ENCODE measurements at regions not wholly inside any gene's neighbourhood (a gene's known extent, or its start where the extent isn't known, plus 50 kb on each side); places are given as distances from the start of the nearest gene placed in this dataset.

- DNase-seq = no peak
These were observed 390.4 kb downstream of the TLE4 start for GRCh38 chr9:79962150-79962549.

- DNase-seq = no peak
These were observed 383.5 kb downstream of the TLE4 start for GRCh38 chr9:79955300-79955699.

- no peak for DNase-seq
These were observed 382.1 kb downstream of the TLE4 start for GRCh38 chr9:79953908-79954307.

- no peak for DNase-seq
These were observed 380.6 kb downstream of the TLE4 start for GRCh38 chr9:79952401-79952800.

GRCh38 chr9:79946712-79947111 lies 374.9 kb downstream of the TLE4 start:
- DNase-seq = no peak

- DNase-seq = no peak
These were observed 373.7 kb downstream of the TLE4 start for GRCh38 chr9:79945495-79945894.

GRCh38 chr9:79945016-79945415 lies 373.3 kb downstream of the TLE4 start:
- DNase-seq = no peak

GRCh38 chr9:79940919-79941318 lies 369.2 kb downstream of the TLE4 start:
- DNase-seq = no peak

GRCh38 chr9:79939819-79940218 lies 368.1 kb downstream of the TLE4 start:
- DNase-seq = no peak

GRCh38 chr9:79936336-79936735 lies 364.6 kb downstream of the TLE4 start:
- no peak for DNase-seq

GRCh38 chr9:79929285-79929684 lies 357.5 kb downstream of the TLE4 start:
- DNase-seq = no peak

- DNase-seq = no peak
These were observed 357.0 kb downstream of the TLE4 start for GRCh38 chr9:79928661-79929223.

GRCh38 chr9:79925326-79925725 lies 353.6 kb downstream of the TLE4 start:
- no peak for DNase-seq

- DNase-seq = no peak
These were observed 353.1 kb downstream of the TLE4 start for GRCh38 chr9:79924836-79925235.

GRCh38 chr9:79917421-79917820 lies 345.7 kb downstream of the TLE4 start:
- no peak for DNase-seq

GRCh38 chr9:79913867-79914266 lies 342.1 kb downstream of the TLE4 start:
- DNase-seq = no peak

- no peak for DNase-seq
These were observed 340.7 kb downstream of the TLE4 start for GRCh38 chr9:79912318-79913070.

GRCh38 chr9:79911724-79912123 lies 340.0 kb downstream of the TLE4 start:
- DNase-seq = no peak

GRCh38 chr9:79902825-79903600 lies 331.2 kb downstream of the TLE4 start:
- peak; percentile 10 for DNase-seq

- DNase-seq = no peak
These were observed 329.0 kb downstream of the TLE4 start for GRCh38 chr9:79900754-79901153.

GRCh38 chr9:79896390-79896980 lies 324.7 kb downstream of the TLE4 start:
- DNase-seq = no peak

GRCh38 chr9:79895232-79895631 lies 323.5 kb downstream of the TLE4 start:
- peak; percentile 74 for DNase-seq

GRCh38 chr9:79889369-79889768 lies 317.6 kb downstream of the TLE4 start:
- no peak for DNase-seq
